ENCODE measurements at regions not wholly inside any gene's neighbourhood (a gene's known extent, or its start where the extent isn't known, plus 50 kb on each side); places are given as distances from the start of the nearest gene placed in this dataset.

DNA sequence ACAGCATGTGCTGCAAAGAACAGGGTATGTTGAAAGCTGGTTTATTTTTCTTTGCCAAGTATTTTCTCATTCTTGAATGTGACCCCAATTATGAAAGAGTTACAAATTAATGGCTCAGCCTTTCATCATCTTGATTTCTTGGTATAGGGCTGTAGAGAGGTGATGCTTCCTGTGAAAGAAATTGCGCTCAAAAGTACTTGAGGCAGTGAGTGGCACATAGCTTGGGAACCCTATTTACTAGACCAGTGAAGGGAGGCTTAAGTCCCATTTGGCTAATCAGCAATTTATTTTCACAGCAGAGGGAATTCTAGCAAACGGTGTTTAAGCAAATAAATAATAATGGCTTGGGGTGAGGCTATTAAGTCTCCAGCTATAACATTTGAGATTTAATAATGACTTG, 153.9 kb upstream of the MIS18BP1 start (continued):
- TF ChIP-seq HDAC6 (IDR thresholded peaks at IDR 0.05; ENCODE audit: low read depth, low read length) (no peak), POLR2H (tag; IDR thresholded peaks at IDR 0.05; ENCODE audit: low read depth) (no peak)

DNA sequence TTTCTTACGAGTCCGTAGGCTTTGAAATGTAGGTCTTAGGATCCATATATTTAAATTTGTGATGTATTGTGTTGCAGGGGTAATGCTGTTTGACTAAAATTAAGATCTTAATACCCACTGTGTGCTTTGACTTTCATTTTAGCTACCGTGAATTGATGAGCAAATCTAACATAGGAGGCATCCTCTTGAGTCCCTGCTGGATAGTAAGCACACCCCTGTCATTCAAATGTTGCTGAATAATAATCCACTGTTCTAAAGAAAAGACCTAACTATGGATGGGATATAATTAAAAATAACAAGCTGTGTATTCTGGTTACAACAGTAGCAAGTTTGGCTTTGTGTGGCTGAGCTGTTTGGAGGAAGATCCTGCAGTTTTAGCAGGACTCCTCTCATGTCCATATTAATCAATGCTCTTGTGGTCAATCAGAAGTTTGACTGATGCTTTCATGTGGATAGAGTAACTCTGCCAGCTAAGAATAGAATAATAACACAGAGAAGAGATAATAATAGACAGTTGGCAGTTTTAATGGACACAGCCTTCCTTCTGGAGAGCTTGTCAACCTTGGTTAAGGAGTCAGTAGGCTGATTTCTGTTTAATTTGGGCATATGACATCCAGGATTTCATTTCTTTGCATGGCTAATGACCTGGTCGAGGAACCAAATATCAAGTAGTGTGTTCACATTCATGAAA, 148.1 kb upstream of the MIS18BP1 start:
- ATAC-seq (no peak), DNase-seq (ENCODE audit: extremely low read depth in 1 of 4, low spot score in 3 of 4) (no peak), FAIRE-seq (no peak)
- no peaks in the 10 kb centered on the region for H3K27me3 ChIP-seq (ENCODE audit: control insufficient read depth in 2 of 2, insufficient read depth in 2 of 2, low read length in 2 of 2)
- H3K27ac ChIP-seq (ENCODE audit: extremely low read depth, low read depth, low read length), result no peak overlapping the region
- H4K20me1 ChIP-seq (replicated peaks; ENCODE audit: control insufficient read depth, insufficient read depth, low read length), result no peaks in the 10 kb centered on the region
- in situ Hi-C loops (cut with MboI) (no loop called here), intact Hi-C loops (cut with micrococcal nuclease) (no loop called here)
- no peak overlapping the region for H3K4me2 ChIP-seq (ENCODE audit: insufficient read depth, low read length)
- WGBS (ENCODE audit: insufficient coverage, low coverage, missing lambda C conversion rate), result 0% methylated on average over 4 of the region's 4 CpGs
- no peaks in the 10 kb centered on the region for H3K9me1 ChIP-seq (ENCODE audit: control insufficient read depth, insufficient read depth, low read length)
- no peak overlapping the region for H3K9ac ChIP-seq (ENCODE audit: insufficient read depth in 1 of 2, low read depth in 2 of 2, low read length in 2 of 2)
- no peak overlapping the region for H2AFZ ChIP-seq (ENCODE audit: low read depth, low read length)
- CTCF ChIA-PET (ENCODE audit: low intra/inter-chr PET ratio), result no interaction called here
- H3K9me3 ChIP-seq (replicated peaks; ENCODE audit: control insufficient read depth, insufficient read depth, low read depth, low read length), result no peaks in the 10 kb centered on the region
- H3K36me3 ChIP-seq (ENCODE audit: control insufficient read depth, insufficient read depth, low read length), result no peaks in the 10 kb centered on the region
- H3K4me1 ChIP-seq (replicated peaks in 1 of 2; ENCODE audit: control insufficient read depth in 2 of 2, insufficient read depth in 2 of 2, low read length in 2 of 2), result no peaks in the 10 kb centered on the region
- no TSS peak for BruUV-seq (replicated peaks)
- POLR2A ChIA-PET, result interaction anchor here (0.7 kb wide), 1 partner anchor 62 kb away, joined by 3 read pairs; no protein-coding TSS in a partner anchor
- no peaks in the 10 kb centered on the region for H3K79me2 ChIP-seq (ENCODE audit: control insufficient read depth, insufficient read depth, low read length)
- no peak overlapping the region for H3K4me3 ChIP-seq
- TF ChIP-seq ZC3H11A (IDR thresholded peaks at IDR 0.05; ENCODE audit: low read depth, low read length) (no peak), SMARCB1 (IDR thresholded peaks at IDR 0.05; ENCODE audit: insufficient read length, low read depth) (no peak), MXI1 (IDR thresholded peaks at IDR 0.05; ENCODE audit: low read depth, low read length) (no peak), ASH1L (IDR thresholded peaks at IDR 0.05; ENCODE audit: borderline replicate concordance, low read depth, partially characterized antibody) (no peak), RFX1 (IDR thresholded peaks at IDR 0.05) (no peak), STAT5B (CRISPR knock-in tag; IDR thresholded peaks at IDR 0.05) (no peak), TRIM28 (IDR thresholded peaks at IDR 0.05) (no peak), RFX5 (IDR thresholded peaks at IDR 0.05; ENCODE audit: low read depth, low read length) (no peak), KLF10 (CRISPR knock-in tag; IDR thresholded peaks at IDR 0.05) (no peak), EHMT2 (IDR thresholded peaks at IDR 0.05) (no peak), CBX2 (IDR thresholded peaks at IDR 0.05; ENCODE audit: insufficient read depth, low read length, poor library complexity, severe bottlenecking) (no peak), BHLHE40 (IDR thresholded peaks at IDR 0.05; ENCODE audit: low read length) (no peak), DDX20 (tag; IDR thresholded peaks at IDR 0.05; ENCODE audit: low read depth) (no peak), KDM1A (IDR thresholded peaks at IDR 0.05) (no peak)
- TF ChIP-seq, protein P1, sequence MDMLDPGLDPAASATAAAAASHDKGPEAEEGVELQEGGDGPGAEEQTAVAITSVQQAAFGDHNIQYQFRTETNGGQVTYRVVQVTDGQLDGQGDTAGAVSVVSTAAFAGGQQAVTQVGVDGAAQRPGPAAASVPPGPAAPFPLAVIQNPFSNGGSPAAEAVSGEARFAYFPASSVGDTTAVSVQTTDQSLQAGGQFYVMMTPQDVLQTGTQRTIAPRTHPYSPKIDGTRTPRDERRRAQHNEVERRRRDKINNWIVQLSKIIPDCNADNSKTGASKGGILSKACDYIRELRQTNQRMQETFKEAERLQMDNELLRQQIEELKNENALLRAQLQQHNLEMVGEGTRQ (CRISPR knock-in tag; IDR thresholded peaks at IDR 0.05), result no peak
- TF ChIP-seq, protein P2, sequence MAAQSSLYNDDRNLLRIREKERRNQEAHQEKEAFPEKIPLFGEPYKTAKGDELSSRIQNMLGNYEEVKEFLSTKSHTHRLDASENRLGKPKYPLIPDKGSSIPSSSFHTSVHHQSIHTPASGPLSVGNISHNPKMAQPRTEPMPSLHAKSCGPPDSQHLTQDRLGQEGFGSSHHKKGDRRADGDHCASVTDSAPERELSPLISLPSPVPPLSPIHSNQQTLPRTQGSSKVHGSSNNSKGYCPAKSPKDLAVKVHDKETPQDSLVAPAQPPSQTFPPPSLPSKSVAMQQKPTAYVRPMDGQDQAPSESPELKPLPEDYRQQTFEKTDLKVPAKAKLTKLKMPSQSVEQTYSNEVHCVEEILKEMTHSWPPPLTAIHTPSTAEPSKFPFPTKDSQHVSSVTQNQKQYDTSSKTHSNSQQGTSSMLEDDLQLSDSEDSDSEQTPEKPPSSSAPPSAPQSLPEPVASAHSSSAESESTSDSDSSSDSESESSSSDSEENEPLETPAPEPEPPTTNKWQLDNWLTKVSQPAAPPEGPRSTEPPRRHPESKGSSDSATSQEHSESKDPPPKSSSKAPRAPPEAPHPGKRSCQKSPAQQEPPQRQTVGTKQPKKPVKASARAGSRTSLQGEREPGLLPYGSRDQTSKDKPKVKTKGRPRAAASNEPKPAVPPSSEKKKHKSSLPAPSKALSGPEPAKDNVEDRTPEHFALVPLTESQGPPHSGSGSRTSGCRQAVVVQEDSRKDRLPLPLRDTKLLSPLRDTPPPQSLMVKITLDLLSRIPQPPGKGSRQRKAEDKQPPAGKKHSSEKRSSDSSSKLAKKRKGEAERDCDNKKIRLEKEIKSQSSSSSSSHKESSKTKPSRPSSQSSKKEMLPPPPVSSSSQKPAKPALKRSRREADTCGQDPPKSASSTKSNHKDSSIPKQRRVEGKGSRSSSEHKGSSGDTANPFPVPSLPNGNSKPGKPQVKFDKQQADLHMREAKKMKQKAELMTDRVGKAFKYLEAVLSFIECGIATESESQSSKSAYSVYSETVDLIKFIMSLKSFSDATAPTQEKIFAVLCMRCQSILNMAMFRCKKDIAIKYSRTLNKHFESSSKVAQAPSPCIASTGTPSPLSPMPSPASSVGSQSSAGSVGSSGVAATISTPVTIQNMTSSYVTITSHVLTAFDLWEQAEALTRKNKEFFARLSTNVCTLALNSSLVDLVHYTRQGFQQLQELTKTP (IDR thresholded peaks at IDR 0.05; ENCODE audit: low read depth in 1 of 2, partially characterized antibody in 2 of 2), result no peak
